Loucy (cell line): ENCODE measurements at regions not wholly inside any gene's neighbourhood (a gene's known extent, or its start where the extent isn't known, plus 50 kb on each side); places are given as distances from the start of the nearest gene placed in this dataset.
"Not testable (repeated sequence)": the region's sequence is repeated elsewhere in the genome, so short reads cannot be mapped to it uniquely, and the experiment has no call there.

ENCODE experiments used
- H2AFZ ChIP-seq: fragments of 200-600 bp; sonication (generic); 2 replicates; pipeline ENCODE4 v1.6.0; 2016; ENCODE audit warnings: antibody characterized with exemption, mild to moderate bottlenecking, low read length, moderate library complexity
- H3F3A ChIP-seq: fragments of 200-600 bp; 2 replicates; pipeline ENCODE4 v1.6.0; 2016; ENCODE audit warnings: antibody characterized with exemption, low read depth, mild to moderate bottlenecking
- H3K27me3 ChIP-seq: fragments of 200-600 bp; sonication (generic); 2 replicates; pipeline ENCODE4 v1.6.1; 2014; ENCODE audit warnings: low read length, mild to moderate bottlenecking; ENCODE audit not compliant: insufficient read depth, poor library complexity, severe bottlenecking
- H3K36me3 ChIP-seq: fragments of 200-600 bp; sonication (generic); 2 replicates; pipeline ENCODE4 v1.6.1; 2016; ENCODE audit warnings: low read length; ENCODE audit not compliant: insufficient read depth
- H3K4me1 ChIP-seq: fragments of 200-600 bp; sonication (generic); 2 replicates; pipeline ENCODE4 v1.5.1; 2014; ENCODE audit warnings: low read length, mild to moderate bottlenecking; ENCODE audit not compliant: insufficient read depth, poor library complexity, severe bottlenecking
- H3K4me2 ChIP-seq: fragments of 200-600 bp; sonication (generic); 2 replicates; pipeline ENCODE4 v1.6.0; 2014; ENCODE audit warnings: antibody characterized with exemption, low read length, low read depth, mild to moderate bottlenecking; ENCODE audit not compliant: poor library complexity, severe bottlenecking
- H3K4me3 ChIP-seq: fragments of 200-600 bp; sonication (generic); 2 replicates; pipeline ENCODE4 v1.5.1; 2014; ENCODE audit warnings: low read length, mild to moderate bottlenecking, mixed read lengths; ENCODE audit not compliant: poor library complexity, severe bottlenecking
- H3K79me2 ChIP-seq: fragments of 200-600 bp; sonication (generic); 2 replicates; pipeline ENCODE4 v1.6.1; 2014; ENCODE audit warnings: low read length; ENCODE audit not compliant: insufficient read depth
- H3K9ac ChIP-seq: fragments of 200-600 bp; sonication (generic); 2 replicates; pipeline ENCODE4 v1.6.0; 2014; ENCODE audit warnings: mild to moderate bottlenecking, low read depth, low read length, moderate library complexity; ENCODE audit not compliant: poor library complexity, severe bottlenecking
- H3K9me2 ChIP-seq: fragments of 200-600 bp; sonication (generic); replicated peaks from 2 replicates; pipeline ENCODE4 v1.6.1; 2016; ENCODE audit warnings: low read depth, low read length, mixed read lengths
- H3K9me3 ChIP-seq: fragments of 200-600 bp; sonication (generic); 2 replicates; pipeline ENCODE4 v1.6.1; 2014; ENCODE audit warnings: mild to moderate bottlenecking, antibody characterized with exemption, low read length, low read depth; ENCODE audit not compliant: insufficient read depth
- H4K20me1 ChIP-seq: fragments of 200-600 bp; sonication (generic); 2 replicates; pipeline ENCODE4 v1.6.0; 2014; ENCODE audit warnings: antibody characterized with exemption, low read length, mild to moderate bottlenecking; ENCODE audit not compliant: insufficient read depth, poor library complexity, severe bottlenecking
- EZH2phosphoT487 ChIP-seq: fragments of 200-600 bp; IDR thresholded peaks from 2 replicates; pipeline ENCODE4 v1.6.1; 2018; ENCODE audit warnings: antibody characterized with exemption, mild to moderate bottlenecking, moderate library complexity, borderline replicate concordance
- TF ChIP-seq, protein P1 (sequence below): fragments of 200-600 bp; sonication (generic); conservative IDR thresholded peaks from 2 replicates; pipeline ENCODE4 v1.5.1; 2014; ENCODE audit warnings: mild to moderate bottlenecking, antibody characterized with exemption, low read length

GRCh38 chr6:106727480-106728149 is 98.2 kb downstream of the QRSL1 start:
- H3K4me3 ChIP-seq = no peak overlapping the region
- no peaks in the 10 kb centered on the region for H4K20me1 ChIP-seq
- H2AFZ ChIP-seq = no peak overlapping the region
- no peak overlapping the region for H3K9ac ChIP-seq
- H3F3A ChIP-seq = no peaks in the 10 kb centered on the region
- H3K36me3 ChIP-seq = no peaks in the 10 kb centered on the region
- no peak overlapping the region for H3K4me2 ChIP-seq
- TF ChIP-seq, protein P1, sequence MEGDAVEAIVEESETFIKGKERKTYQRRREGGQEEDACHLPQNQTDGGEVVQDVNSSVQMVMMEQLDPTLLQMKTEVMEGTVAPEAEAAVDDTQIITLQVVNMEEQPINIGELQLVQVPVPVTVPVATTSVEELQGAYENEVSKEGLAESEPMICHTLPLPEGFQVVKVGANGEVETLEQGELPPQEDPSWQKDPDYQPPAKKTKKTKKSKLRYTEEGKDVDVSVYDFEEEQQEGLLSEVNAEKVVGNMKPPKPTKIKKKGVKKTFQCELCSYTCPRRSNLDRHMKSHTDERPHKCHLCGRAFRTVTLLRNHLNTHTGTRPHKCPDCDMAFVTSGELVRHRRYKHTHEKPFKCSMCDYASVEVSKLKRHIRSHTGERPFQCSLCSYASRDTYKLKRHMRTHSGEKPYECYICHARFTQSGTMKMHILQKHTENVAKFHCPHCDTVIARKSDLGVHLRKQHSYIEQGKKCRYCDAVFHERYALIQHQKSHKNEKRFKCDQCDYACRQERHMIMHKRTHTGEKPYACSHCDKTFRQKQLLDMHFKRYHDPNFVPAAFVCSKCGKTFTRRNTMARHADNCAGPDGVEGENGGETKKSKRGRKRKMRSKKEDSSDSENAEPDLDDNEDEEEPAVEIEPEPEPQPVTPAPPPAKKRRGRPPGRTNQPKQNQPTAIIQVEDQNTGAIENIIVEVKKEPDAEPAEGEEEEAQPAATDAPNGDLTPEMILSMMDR = no peak
- TF ChIP-seq EZH2phosphoT487 = no peak
- no peaks in the 10 kb centered on the region for H3K4me1 ChIP-seq
- H3K27me3 ChIP-seq = no peaks in the 10 kb centered on the region
- H3K79me2 ChIP-seq = no peaks in the 10 kb centered on the region
- no peaks in the 10 kb centered on the region for H3K9me2 ChIP-seq
- no peaks in the 10 kb centered on the region for H3K9me3 ChIP-seq

GRCh38 chr6:106724848-106725247 is 95.5 kb downstream of the QRSL1 start:
- Histone ChIP-seq H3K4me3 (no peak overlapping the region), H4K20me1 (no peaks in the 10 kb centered on the region), H3K4me2 (no peak overlapping the region), H3K4me1 (no peaks in the 10 kb centered on the region), H3F3A (no peaks in the 10 kb centered on the region), H3K9me3 (no peaks in the 10 kb centered on the region), H3K36me3 (no peaks in the 10 kb centered on the region), H3K27me3 (no peaks in the 10 kb centered on the region), H2AFZ (no peak overlapping the region), H3K9me2 (no peaks in the 10 kb centered on the region), H3K79me2 (no peaks in the 10 kb centered on the region), H3K9ac (no peak overlapping the region)
- TF ChIP-seq, protein P1 = no peak
- TF ChIP-seq EZH2phosphoT487 = no peak

DNA sequence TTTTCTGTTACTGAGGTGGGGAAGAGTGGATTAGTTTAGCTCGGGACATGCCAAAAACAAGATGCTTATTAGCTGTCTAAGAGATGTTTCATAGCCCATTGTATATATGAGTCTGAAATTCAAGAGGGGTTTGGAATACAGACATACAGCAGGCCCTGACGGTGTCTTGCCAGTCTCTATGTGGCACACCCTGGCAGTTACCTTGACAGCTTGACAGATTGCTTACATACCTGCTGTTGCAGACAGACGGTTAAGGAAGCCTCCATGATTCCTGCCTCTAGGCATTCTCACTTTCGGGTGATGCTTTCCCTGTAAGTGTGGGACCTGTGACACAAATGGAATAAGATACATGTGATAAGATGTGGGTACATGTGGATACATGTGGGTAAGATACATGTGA is 95.0 kb downstream of the QRSL1 start:
- no peaks in the 10 kb centered on the region for H3K79me2 ChIP-seq
- H3K4me1 ChIP-seq = no peaks in the 10 kb centered on the region
- no peaks in the 10 kb centered on the region for H4K20me1 ChIP-seq
- no peak overlapping the region for H2AFZ ChIP-seq
- no peaks in the 10 kb centered on the region for H3F3A ChIP-seq
- H3K27me3 ChIP-seq = no peaks in the 10 kb centered on the region
- H3K4me2 ChIP-seq = no peak overlapping the region
- H3K9me3 ChIP-seq = no peaks in the 10 kb centered on the region
- TF ChIP-seq, protein P1 = no peak
- no peak for TF ChIP-seq EZH2phosphoT487
- H3K9ac ChIP-seq = no peak overlapping the region
- H3K4me3 ChIP-seq = no peak overlapping the region
- no peaks in the 10 kb centered on the region for H3K9me2 ChIP-seq
- no peaks in the 10 kb centered on the region for H3K36me3 ChIP-seq

DNA sequence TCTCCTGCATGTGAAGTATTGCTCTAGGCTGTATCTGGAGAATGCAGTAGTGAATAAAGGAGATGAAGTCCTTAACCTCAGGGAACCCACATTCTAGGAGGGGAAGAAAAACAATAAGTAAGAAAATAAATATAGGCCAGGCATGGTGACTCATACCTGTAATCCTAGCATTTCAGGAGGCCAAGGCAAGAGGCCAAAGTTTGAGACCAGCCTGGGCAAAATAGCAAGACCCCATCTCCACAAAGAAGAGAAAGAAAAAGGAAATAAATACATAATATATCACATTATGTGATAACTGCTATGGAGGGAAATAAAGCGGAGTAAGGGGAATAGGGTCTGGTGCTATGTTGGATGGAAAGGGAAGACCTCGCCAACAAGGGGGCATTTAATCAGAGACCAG is 94.0 kb downstream of the QRSL1 start:
- not testable (repeated sequence) for H3K36me3 ChIP-seq, H4K20me1 ChIP-seq, H3K4me3 ChIP-seq

DNA sequence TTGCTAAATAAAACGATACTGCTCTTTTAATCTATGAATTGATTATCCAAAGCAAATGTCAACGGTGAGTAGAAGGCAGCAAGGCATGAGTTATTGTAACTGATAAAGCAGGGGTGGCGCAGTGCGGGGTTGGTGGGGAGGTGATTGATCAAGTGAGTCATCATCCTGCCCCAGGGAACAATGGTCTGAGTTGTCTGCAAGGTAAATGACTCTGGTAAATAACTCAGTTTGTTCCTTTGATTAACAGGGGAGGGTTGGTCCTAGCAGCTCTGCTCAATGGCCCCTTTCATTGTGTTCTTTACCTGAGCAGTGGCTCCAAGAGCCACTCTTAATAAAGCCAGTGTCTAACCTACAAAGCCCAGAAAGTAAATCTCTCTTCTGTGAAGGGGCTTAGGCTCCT is 91.8 kb downstream of the QRSL1 start:
- H3K4me1 ChIP-seq, H3K79me2 ChIP-seq, H3K9me2 ChIP-seq, H3K36me3 ChIP-seq, H3F3A ChIP-seq, H3K4me2 ChIP-seq, H2AFZ ChIP-seq, H3K4me3 ChIP-seq, H3K9me3 ChIP-seq, H3K27me3 ChIP-seq, H3K9ac ChIP-seq, H4K20me1 ChIP-seq: not testable (repeated sequence)

More for the DNA sequence above, 94.0 kb downstream of the QRSL1 start:
- not testable (repeated sequence) for H3K27me3 ChIP-seq, H3K9ac ChIP-seq, H2AFZ ChIP-seq, H3F3A ChIP-seq, H3K9me2 ChIP-seq, H3K4me1 ChIP-seq, H3K79me2 ChIP-seq, H3K4me2 ChIP-seq, H3K9me3 ChIP-seq
